ENCODE measurements at regions not wholly inside any gene's neighbourhood (a gene's known extent, or its start where the extent isn't known, plus 50 kb on each side); places are given as distances from the start of the nearest gene placed in this dataset.
"Not testable (repeated sequence)": the region's sequence is repeated elsewhere in the genome, so short reads cannot be mapped to it uniquely, and the experiment has no call there.

DNA sequence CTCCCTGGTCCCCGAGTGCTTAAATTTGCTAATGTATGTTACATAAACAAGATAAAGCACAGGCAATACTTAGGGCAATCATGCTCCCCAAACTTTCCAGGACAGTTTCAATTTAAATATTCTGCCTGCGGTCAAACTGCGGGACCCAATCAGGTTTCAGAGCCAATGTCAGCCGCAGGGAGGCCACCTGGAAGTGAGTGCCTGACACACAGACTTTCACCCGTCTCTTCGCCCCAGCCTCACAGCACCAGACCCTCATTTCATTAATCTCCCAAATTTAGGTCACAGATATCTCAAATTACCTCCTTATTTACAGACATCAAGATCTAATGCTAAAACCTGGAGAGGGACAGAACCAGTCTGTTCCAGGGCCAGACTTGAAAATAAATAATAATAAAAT, 107.2 kb upstream of the ALDH1A3 start (continued):
- TF ChIP-seq YY1 (IDR thresholded peaks at IDR 0.05) (no peak), TAF1 (conservative IDR thresholded peaks at IDR 0.05) (no peak)

GRCh38 chr15:100772892-100773520, 106.6 kb upstream of the ALDH1A3 start:
- Histone ChIP-seq H3K27ac (ENCODE audit: low read depth in 1 of 2, low read length in 2 of 2) (no peak overlapping the region), H3K4me1 (ENCODE audit: control insufficient read depth in 4 of 4, insufficient read depth in 4 of 4, low read length in 3 of 4) (no peaks in the 10 kb centered on the region), H3K9ac (ENCODE audit: low read depth in 1 of 2, low read length in 2 of 2) (no peak overlapping the region), H3K9me3 (ENCODE audit: control insufficient read depth in 4 of 4, low read length in 3 of 4) (no peaks in the 10 kb centered on the region), H3K4me3 (ENCODE audit: low read depth in 1 of 3, low read length in 3 of 3) (no peak overlapping the region), H3K36me3 (ENCODE audit: control insufficient read depth in 4 of 4, insufficient read depth in 3 of 4, low read depth in 1 of 4, low read length in 3 of 4) (no peaks in the 10 kb centered on the region), H3K27me3 (ENCODE audit: control insufficient read depth in 4 of 4, insufficient read depth in 4 of 4, low read length in 3 of 4) (peaks cover 0 to 4% (median 2%) of the 10 kb centered on the region in 4 donors)
- 81% methylated on average over 9 of the region's 9 CpGs for WGBS
- TF ChIP-seq HNF4G (IDR thresholded peaks at IDR 0.05) (no peak), EGR1 (IDR thresholded peaks at IDR 0.05; ENCODE audit: low read depth in 2 of 2) (no peak), RXRA (IDR thresholded peaks at IDR 0.05) (no peak), RAD21 (IDR thresholded peaks at IDR 0.05) (no peak), GABPA (IDR thresholded peaks at IDR 0.05 in 1 of 2, conservative IDR thresholded peaks at IDR 0.05 in 1 of 2) (no peak), SP1 (IDR thresholded peaks at IDR 0.05) (no peak), JUND (IDR thresholded peaks at IDR 0.05) (no peak), ATF3 (IDR thresholded peaks at IDR 0.05) (no peak), FOXA2 (IDR thresholded peaks at IDR 0.05) (no peak), ZBTB33 (IDR thresholded peaks at IDR 0.05) (no peak)
- TF ChIP-seq, protein P1, sequence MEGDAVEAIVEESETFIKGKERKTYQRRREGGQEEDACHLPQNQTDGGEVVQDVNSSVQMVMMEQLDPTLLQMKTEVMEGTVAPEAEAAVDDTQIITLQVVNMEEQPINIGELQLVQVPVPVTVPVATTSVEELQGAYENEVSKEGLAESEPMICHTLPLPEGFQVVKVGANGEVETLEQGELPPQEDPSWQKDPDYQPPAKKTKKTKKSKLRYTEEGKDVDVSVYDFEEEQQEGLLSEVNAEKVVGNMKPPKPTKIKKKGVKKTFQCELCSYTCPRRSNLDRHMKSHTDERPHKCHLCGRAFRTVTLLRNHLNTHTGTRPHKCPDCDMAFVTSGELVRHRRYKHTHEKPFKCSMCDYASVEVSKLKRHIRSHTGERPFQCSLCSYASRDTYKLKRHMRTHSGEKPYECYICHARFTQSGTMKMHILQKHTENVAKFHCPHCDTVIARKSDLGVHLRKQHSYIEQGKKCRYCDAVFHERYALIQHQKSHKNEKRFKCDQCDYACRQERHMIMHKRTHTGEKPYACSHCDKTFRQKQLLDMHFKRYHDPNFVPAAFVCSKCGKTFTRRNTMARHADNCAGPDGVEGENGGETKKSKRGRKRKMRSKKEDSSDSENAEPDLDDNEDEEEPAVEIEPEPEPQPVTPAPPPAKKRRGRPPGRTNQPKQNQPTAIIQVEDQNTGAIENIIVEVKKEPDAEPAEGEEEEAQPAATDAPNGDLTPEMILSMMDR (IDR thresholded peaks at IDR 0.05; ENCODE audit: low read depth, low read length, missing input control), result no peak
- no peak for DNase-seq (ENCODE audit: low spot score)

- not testable (repeated sequence) for H3K4me3 ChIP-seq (ENCODE audit: low read depth in 1 of 3, low read length in 3 of 3); DNase-seq (ENCODE audit: low spot score); H3K9ac ChIP-seq (ENCODE audit: low read depth in 1 of 2, low read length in 2 of 2); H3K27ac ChIP-seq (ENCODE audit: low read depth in 1 of 2, low read length in 2 of 2); H3K27me3 ChIP-seq (ENCODE audit: control insufficient read depth in 4 of 4, insufficient read depth in 4 of 4, low read length in 3 of 4); H3K36me3 ChIP-seq (ENCODE audit: control insufficient read depth in 4 of 4, insufficient read depth in 3 of 4, low read depth in 1 of 4, low read length in 3 of 4); H3K4me1 ChIP-seq (ENCODE audit: control insufficient read depth in 4 of 4, insufficient read depth in 4 of 4, low read length in 3 of 4); H3K9me3 ChIP-seq (ENCODE audit: control insufficient read depth in 4 of 4, low read length in 3 of 4)
- WGBS, result 95% methylated on average over 27 of the region's 28 CpGs
These were observed 105.6 kb upstream of the ALDH1A3 start for GRCh38 chr15:100774044-100774443.

All from liver (tissue), 8 donors.